Cardiac muscle cell (in vitro differentiated cells and primary cell): ENCODE measurements at regions not wholly inside any gene's neighbourhood (a gene's known extent, or its start where the extent isn't known, plus 50 kb on each side); places are given as distances from the start of the nearest gene placed in this dataset.

Experiments used
- DNase-seq, 2 donors: peaks; one replicate each; pipeline versions ENCODE4 v3.0.0 to v3.0.0-alpha.2; 2010 to 2017; ENCODE audit warnings: low read depth in 1 of 2, low spot score in 1 of 2
- H3K27ac ChIP-seq: fragments of 200-600 bp; sonication (generic); 2 replicates; pipeline ENCODE4 v1.5.1; 2016
- H3K27me3 ChIP-seq: fragments of 200-600 bp; sonication (generic); 2 replicates; pipeline ENCODE4 v1.6.0; 2016; ENCODE audit warnings: control low read depth
- H3K36me3 ChIP-seq: fragments of 200-600 bp; sonication (generic); 2 replicates; pipeline ENCODE4 v1.5.1; 2016; ENCODE audit warnings: control low read depth
- H3K4me1 ChIP-seq: fragments of 200-600 bp; sonication (generic); 2 replicates; pipeline ENCODE4 v1.8.1; 2017; ENCODE audit warnings: low read depth, mild to moderate bottlenecking, mixed run types
- H3K4me3 ChIP-seq: fragments of 200-600 bp; sonication (generic); 2 replicates; pipeline ENCODE4 v1.5.1; 2016; ENCODE audit warnings: mild to moderate bottlenecking
- H3K9me3 ChIP-seq: fragments of 200-600 bp; sonication (generic); 2 replicates; pipeline ENCODE4 v1.5.1; 2017; ENCODE audit warnings: low read depth, mild to moderate bottlenecking, control low read depth
- TF ChIP-seq, protein P1 (sequence below): IDR thresholded peaks from 2 replicates; pipeline ENCODE4 v1.5.1; 2012; ENCODE audit warnings: low read depth, mild to moderate bottlenecking, low read length

GRCh38 chr15:77840991-77841775 is 208.5 kb upstream of the LINGO1 start:
- Histone ChIP-seq H3K4me1 (no peaks in the 10 kb centered on the region), H3K36me3 (no peaks in the 10 kb centered on the region), H3K27ac (no peak overlapping the region), H3K4me3 (no peak overlapping the region), H3K9me3 (no peaks in the 10 kb centered on the region), H3K27me3 (no peaks in the 10 kb centered on the region)
- peak in 1 of 2 donors; percentile 77 for DNase-seq
- TF ChIP-seq, protein P1, sequence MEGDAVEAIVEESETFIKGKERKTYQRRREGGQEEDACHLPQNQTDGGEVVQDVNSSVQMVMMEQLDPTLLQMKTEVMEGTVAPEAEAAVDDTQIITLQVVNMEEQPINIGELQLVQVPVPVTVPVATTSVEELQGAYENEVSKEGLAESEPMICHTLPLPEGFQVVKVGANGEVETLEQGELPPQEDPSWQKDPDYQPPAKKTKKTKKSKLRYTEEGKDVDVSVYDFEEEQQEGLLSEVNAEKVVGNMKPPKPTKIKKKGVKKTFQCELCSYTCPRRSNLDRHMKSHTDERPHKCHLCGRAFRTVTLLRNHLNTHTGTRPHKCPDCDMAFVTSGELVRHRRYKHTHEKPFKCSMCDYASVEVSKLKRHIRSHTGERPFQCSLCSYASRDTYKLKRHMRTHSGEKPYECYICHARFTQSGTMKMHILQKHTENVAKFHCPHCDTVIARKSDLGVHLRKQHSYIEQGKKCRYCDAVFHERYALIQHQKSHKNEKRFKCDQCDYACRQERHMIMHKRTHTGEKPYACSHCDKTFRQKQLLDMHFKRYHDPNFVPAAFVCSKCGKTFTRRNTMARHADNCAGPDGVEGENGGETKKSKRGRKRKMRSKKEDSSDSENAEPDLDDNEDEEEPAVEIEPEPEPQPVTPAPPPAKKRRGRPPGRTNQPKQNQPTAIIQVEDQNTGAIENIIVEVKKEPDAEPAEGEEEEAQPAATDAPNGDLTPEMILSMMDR, result no peak

- Histone ChIP-seq H3K27me3 (no peaks in the 10 kb centered on the region), H3K4me3 (no peak overlapping the region), H3K27ac (no peak overlapping the region), H3K4me1 (no peaks in the 10 kb centered on the region), H3K9me3 (no peaks in the 10 kb centered on the region), H3K36me3 (no peaks in the 10 kb centered on the region)
- no peak for DNase-seq
- TF ChIP-seq, protein P1, result no peak
Observed at GRCh38 chr15:77839970-77840905, 207.5 kb upstream of the LINGO1 start.

- no peak overlapping the region for H3K4me3 ChIP-seq
- no peaks in the 10 kb centered on the region for H3K36me3 ChIP-seq
- DNase-seq, result no peak
- TF ChIP-seq, protein P1, result no peak
- H3K27me3 ChIP-seq, result no peaks in the 10 kb centered on the region
- no peaks in the 10 kb centered on the region for H3K4me1 ChIP-seq
- H3K9me3 ChIP-seq, result no peaks in the 10 kb centered on the region
- H3K27ac ChIP-seq, result no peak overlapping the region
Observed at GRCh38 chr15:77839456-77839855, 206.7 kb upstream of the LINGO1 start.

DNA sequence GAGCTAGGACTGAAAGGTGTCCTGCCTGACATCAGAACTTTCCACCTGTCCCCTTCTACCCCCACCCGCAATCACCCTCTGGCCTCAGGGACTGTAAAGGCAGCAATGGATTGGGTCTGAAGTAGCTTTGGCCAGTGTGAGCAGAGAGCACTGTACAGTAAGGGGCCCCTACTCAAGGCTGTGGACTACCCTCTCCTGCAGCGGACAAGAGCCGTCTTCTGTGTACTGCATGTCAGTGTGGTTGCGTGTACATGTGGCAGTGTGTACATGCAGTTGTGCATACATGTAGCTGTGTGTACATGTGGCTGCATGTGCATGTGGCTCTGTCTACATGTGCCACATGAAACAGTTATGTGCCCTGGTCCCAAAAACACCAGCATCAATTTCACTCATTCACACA is 205.9 kb upstream of the LINGO1 start:
- no peaks in the 10 kb centered on the region for H3K27me3 ChIP-seq
- no peaks in the 10 kb centered on the region for H3K4me1 ChIP-seq
- no peaks in the 10 kb centered on the region for H3K36me3 ChIP-seq
- H3K4me3 ChIP-seq, result no peak overlapping the region
- H3K9me3 ChIP-seq, result no peaks in the 10 kb centered on the region
- DNase-seq, result no peak
- H3K27ac ChIP-seq, result no peak overlapping the region
- TF ChIP-seq, protein P1, result no peak

- no peaks in the 10 kb centered on the region for H3K36me3 ChIP-seq
- H3K4me3 ChIP-seq, result no peak overlapping the region
- H3K9me3 ChIP-seq, result no peaks in the 10 kb centered on the region
- DNase-seq, result peak in 1 of 2 donors; percentile 21
- TF ChIP-seq, protein P1, result no peak
- no peak overlapping the region for H3K27ac ChIP-seq
- no peaks in the 10 kb centered on the region for H3K27me3 ChIP-seq
- no peaks in the 10 kb centered on the region for H3K4me1 ChIP-seq
Observed at GRCh38 chr15:77838061-77838460, 205.3 kb upstream of the LINGO1 start.
